Kidney epithelial cell (primary cell): ENCODE measurements at regions not wholly inside any gene's neighbourhood (a gene's known extent, or its start where the extent isn't known, plus 50 kb on each side); places are given as distances from the start of the nearest gene placed in this dataset.

ENCODE experiments used
- DNase-seq: peaks from one replicate; pipeline ENCODE4 v3.0.0-alpha.2; 2010; ENCODE audit warnings: low read depth
- H3K27me3 ChIP-seq: 2 replicates; pipeline ENCODE4 v1.6.0; 2011; ENCODE audit warnings: low read length; ENCODE audit not compliant: control insufficient read depth, insufficient read depth
- H3K36me3 ChIP-seq: 2 replicates; pipeline ENCODE4 v1.5.1; 2011; ENCODE audit warnings: low read length; ENCODE audit not compliant: control insufficient read depth, insufficient read depth
- H3K4me3 ChIP-seq: 2 replicates; pipeline ENCODE4 v1.5.1; 2011; ENCODE audit warnings: low read depth, mild to moderate bottlenecking, control low read depth, low read length
- TF ChIP-seq, protein P1 (sequence below): IDR thresholded peaks from 2 replicates; pipeline ENCODE4 v1.5.1; 2011; ENCODE audit warnings: mild to moderate bottlenecking, moderate library complexity, low read length, control low read depth, inconsistent platforms; ENCODE audit not compliant: insufficient read depth, poor library complexity, severe bottlenecking

- no peaks in the 10 kb centered on the region for H3K36me3 ChIP-seq
- no peak overlapping the region for H3K4me3 ChIP-seq
- DNase-seq = no peak
- TF ChIP-seq, protein P1, sequence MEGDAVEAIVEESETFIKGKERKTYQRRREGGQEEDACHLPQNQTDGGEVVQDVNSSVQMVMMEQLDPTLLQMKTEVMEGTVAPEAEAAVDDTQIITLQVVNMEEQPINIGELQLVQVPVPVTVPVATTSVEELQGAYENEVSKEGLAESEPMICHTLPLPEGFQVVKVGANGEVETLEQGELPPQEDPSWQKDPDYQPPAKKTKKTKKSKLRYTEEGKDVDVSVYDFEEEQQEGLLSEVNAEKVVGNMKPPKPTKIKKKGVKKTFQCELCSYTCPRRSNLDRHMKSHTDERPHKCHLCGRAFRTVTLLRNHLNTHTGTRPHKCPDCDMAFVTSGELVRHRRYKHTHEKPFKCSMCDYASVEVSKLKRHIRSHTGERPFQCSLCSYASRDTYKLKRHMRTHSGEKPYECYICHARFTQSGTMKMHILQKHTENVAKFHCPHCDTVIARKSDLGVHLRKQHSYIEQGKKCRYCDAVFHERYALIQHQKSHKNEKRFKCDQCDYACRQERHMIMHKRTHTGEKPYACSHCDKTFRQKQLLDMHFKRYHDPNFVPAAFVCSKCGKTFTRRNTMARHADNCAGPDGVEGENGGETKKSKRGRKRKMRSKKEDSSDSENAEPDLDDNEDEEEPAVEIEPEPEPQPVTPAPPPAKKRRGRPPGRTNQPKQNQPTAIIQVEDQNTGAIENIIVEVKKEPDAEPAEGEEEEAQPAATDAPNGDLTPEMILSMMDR = no peak
- no peaks in the 10 kb centered on the region for H3K27me3 ChIP-seq
Observed at GRCh38 chrX:36947214-36947613, 61.0 kb upstream of the FAM47C start.

- Histone ChIP-seq H3K4me3 (no peak overlapping the region), H3K36me3 (no peaks in the 10 kb centered on the region), H3K27me3 (no peaks in the 10 kb centered on the region)
- TF ChIP-seq, protein P1 = no peak
- DNase-seq = no peak
Observed at GRCh38 chrX:36950495-36951253, 57.5 kb upstream of the FAM47C start.

- H3K4me3 ChIP-seq = peak overlapping the region; percentile 51
- no peak for DNase-seq
- H3K27me3 ChIP-seq = peaks cover 2% of the 10 kb centered on the region
- no peaks in the 10 kb centered on the region for H3K36me3 ChIP-seq
- TF ChIP-seq, protein P1 = no peak
Observed at GRCh38 chrX:36957425-36958328, 50.5 kb upstream of the FAM47C start.
